SK-N-SH (cell line): ENCODE measurements at regions not wholly inside any gene's neighbourhood (a gene's known extent, or its start where the extent isn't known, plus 50 kb on each side); places are given as distances from the start of the nearest gene placed in this dataset.

Experiments used
- CTCF ChIA-PET: fragments of 300-600, 350-600 bp; formaldehyde crosslinking; extraction: SDS; loops from one replicate; lab custom pipeline; 2021; lab: Yijun Ruan, JAX
- POLR2A ChIA-PET: fragments of 350-600 bp; sonication (Branson Sonifier 250); formaldehyde crosslinking; extraction: SDS; loops from one replicate; lab custom pipeline; 2020; ENCODE audit warnings: antibody characterized with exemption, inconsistent platforms; lab: Yijun Ruan, JAX
- DNase-seq: peaks from one replicate; pipeline ENCODE4 v3.0.0; 2012
- H2AFZ ChIP-seq: fragments of 200-600 bp; sonication (generic); 2 replicates; pipeline ENCODE4 v1.8.1; 2016; ENCODE audit warnings: antibody characterized with exemption, mild to moderate bottlenecking, low read depth
- H3F3A ChIP-seq: fragments of 200-600 bp; sonication (generic); replicated peaks from 2 replicates; pipeline ENCODE3; 2016; ENCODE audit warnings: antibody characterized with exemption, mild to moderate bottlenecking; ENCODE audit not compliant: insufficient read depth
- H3K27ac ChIP-seq, 2 experiments: fragments of 200-500 bp in 1 of 2; fragments of 200-600 bp in 1 of 2; sonication (Bioruptor generic) in 1 of 2; sonication (generic), shearing (Covaris generic) in 1 of 2; 2 replicates each; pipeline versions ENCODE4 v1.5.1 to v1.6.1; 2014 to 2016; ENCODE audit warnings: low read depth in 2 of 2, inconsistent platforms in 1 of 2, low read length in 1 of 2, mild to moderate bottlenecking in 1 of 2, mixed read lengths in 1 of 2
- H3K27me3 ChIP-seq: fragments of 200-600 bp; sonication (generic), shearing (Covaris generic); 2 replicates; pipeline ENCODE4 v1.6.1; 2016; ENCODE audit warnings: mixed run types; ENCODE audit not compliant: insufficient read depth
- H3K36me3 ChIP-seq, 2 experiments: fragments of 200-500 bp in 1 of 2; fragments of 200-600 bp in 1 of 2; sonication (Bioruptor generic) in 1 of 2; sonication (generic) in 1 of 2; replicated peaks in 1 of 2; 2 replicates each; pipeline versions ENCODE3 to v1.5.1; 2014 to 2016; ENCODE audit warnings: low read length in 1 of 2, mild to moderate bottlenecking in 1 of 2; ENCODE audit not compliant: insufficient read depth in 2 of 2, control insufficient read depth in 1 of 2
- H3K4me1 ChIP-seq, 2 experiments: fragments of 200-500 bp in 1 of 2; fragments of 200-600 bp in 1 of 2; sonication (Bioruptor generic) in 1 of 2; sonication (generic), shearing (Covaris generic) in 1 of 2; 2 replicates each; pipeline versions ENCODE4 v1.5.1 to v1.6.1; 2014 to 2016; ENCODE audit warnings: low read depth in 1 of 2, low read length in 1 of 2, mixed run types in 1 of 2; ENCODE audit not compliant: insufficient read depth in 2 of 2, control insufficient read depth in 1 of 2
- H3K4me2 ChIP-seq: fragments of 200-600 bp; sonication (generic), shearing (Covaris generic); 2 replicates; pipeline ENCODE4 v1.6.1; 2017; ENCODE audit warnings: mixed run types
- H3K4me3 ChIP-seq, 2 experiments: fragments of 200-500 bp in 1 of 2; fragments of 200-600 bp in 1 of 2; sonication (Bioruptor generic) in 1 of 2; sonication (generic), shearing (Covaris generic) in 1 of 2; 2 replicates each; pipeline versions ENCODE4 v1.5.1 to v1.8.1; 2014 to 2016; ENCODE audit warnings: low read depth in 2 of 2, inconsistent platforms in 1 of 2, low read length in 1 of 2, mild to moderate bottlenecking in 1 of 2, mixed read lengths in 1 of 2, moderate library complexity in 1 of 2
- H3K79me2 ChIP-seq: fragments of 200-600 bp; sonication (generic); 2 replicates; pipeline ENCODE4 v1.8.1; 2017; ENCODE audit warnings: mild to moderate bottlenecking; ENCODE audit not compliant: insufficient read depth
- H3K9ac ChIP-seq: fragments of 200-600 bp; sonication (generic); 2 replicates; pipeline ENCODE4 v1.6.1; 2017; ENCODE audit warnings: mixed run types
- H3K9me2 ChIP-seq: fragments of 200-600 bp; sonication (generic); 2 replicates; pipeline ENCODE4 v1.6.1; 2017; ENCODE audit warnings: mixed run types
- H3K9me3 ChIP-seq: fragments of 200-600 bp; sonication (generic); 2 replicates; pipeline ENCODE4 v1.6.1; 2017; ENCODE audit warnings: mixed run types, mild to moderate bottlenecking, moderate library complexity
- H4K20me1 ChIP-seq: fragments of 200-600 bp; sonication (generic); 2 replicates; pipeline ENCODE4 v1.6.1; 2017; ENCODE audit warnings: mild to moderate bottlenecking, mixed run types; ENCODE audit not compliant: insufficient read depth
- CHD2 ChIP-seq: fragments of 150-350 bp; IDR thresholded peaks from 2 replicates; pipeline ENCODE4 v1.6.1; 2018; ENCODE audit warnings: low read length; ENCODE audit not compliant: partially characterized antibody
- ELF1 ChIP-seq: IDR thresholded peaks from 2 replicates; pipeline ENCODE4 v1.4.0; 2012
- EP300 ChIP-seq, 2 experiments: IDR thresholded peaks; 2 replicates each; pipeline versions ENCODE4 v1.4.0 to v1.6.1; 2012; ENCODE audit warnings: borderline replicate concordance in 1 of 2, low read depth in 1 of 2, low read length in 1 of 2
- EZH2phosphoT487 ChIP-seq: fragments of 200-600 bp; sonication (generic); IDR thresholded peaks from 2 replicates; pipeline ENCODE4 v1.6.1; 2017; ENCODE audit warnings: low read depth, mixed run types, mild to moderate bottlenecking, antibody characterized with exemption, moderate library complexity, borderline replicate concordance
- FOSL2 ChIP-seq: IDR thresholded peaks from 2 replicates; pipeline ENCODE4 v1.4.0; 2012; ENCODE audit warnings: low read depth, mild to moderate bottlenecking, moderate library complexity, borderline replicate concordance
- FOXJ3 ChIP-seq: sonication (generic); formaldehyde crosslinking; IDR thresholded peaks from 2 replicates; pipeline ENCODE4 v1.5.1; 2020; ENCODE audit warnings: mild to moderate bottlenecking, missing genetic modification reagents
- JUND ChIP-seq: IDR thresholded peaks from 2 replicates; pipeline ENCODE4 v1.4.0; 2012
- MAX ChIP-seq: IDR thresholded peaks from 2 replicates; pipeline ENCODE4 v1.4.0; 2012; ENCODE audit warnings: low read depth
- MEF2A ChIP-seq: IDR thresholded peaks from 2 replicates; pipeline ENCODE4 v1.4.0; 2012; ENCODE audit warnings: low read depth, borderline replicate concordance
- NRF1 ChIP-seq: IDR thresholded peaks from 2 replicates; pipeline ENCODE4 v1.6.1; 2012; ENCODE audit warnings: low read depth, mild to moderate bottlenecking, low read length
- PBX3 ChIP-seq: IDR thresholded peaks from 2 replicates; pipeline ENCODE4; 2012
- POLR2AphosphoS5 ChIP-seq: IDR thresholded peaks from 2 replicates; pipeline ENCODE4 v1.6.1; 2012; ENCODE audit warnings: low read depth, low read length
- RXRA ChIP-seq: IDR thresholded peaks from 2 replicates; pipeline ENCODE4 v1.4.0; 2012; ENCODE audit warnings: low read depth, mild to moderate bottlenecking, borderline replicate concordance
- TAF1 ChIP-seq: IDR thresholded peaks from 2 replicates; pipeline ENCODE4 v1.6.1; 2012; ENCODE audit warnings: low read depth, mild to moderate bottlenecking, low read length, moderate library complexity, borderline replicate concordance
- TCF12 ChIP-seq: IDR thresholded peaks from 2 replicates; pipeline ENCODE4 v1.4.0; 2012
- TEAD4 ChIP-seq: IDR thresholded peaks from 2 replicates; pipeline ENCODE4 v1.4.0; 2012; ENCODE audit warnings: mild to moderate bottlenecking, borderline replicate concordance; ENCODE audit not compliant: insufficient read depth
- YY1 ChIP-seq: IDR thresholded peaks from 2 replicates; pipeline ENCODE4 v1.4.0; 2012; ENCODE audit warnings: low read depth, mild to moderate bottlenecking
- WGBS: methylation state at CpG from one replicate; pipeline ENCODE4 v1.1.6; 2017; ENCODE audit warnings: low lambda C conversion rate; 5-methylcytosine and 5-hydroxymethylcytosine counted together

- CTCF ChIA-PET: interaction anchor here (1.4 kb wide), 2 partner anchors 49 to 299 kb away, joined by 3 read pairs; no protein-coding TSS in a partner anchor
- Histone ChIP-seq H3K4me2 (no peak overlapping the region), H2AFZ (no peak overlapping the region)
Observed at GRCh38 chr1:29640428-29640785, 404.1 kb downstream of the PTPRU start.

GRCh38 chr1:29639741-29640427 is 403.6 kb downstream of the PTPRU start:
- H3F3A ChIP-seq: no peaks in the 10 kb centered on the region
- H3K36me3 ChIP-seq: no peaks in the 10 kb centered on the region
- no peak overlapping the region for H3K27ac ChIP-seq
- H3K4me3 ChIP-seq: no peak overlapping the region
- no peak for TF ChIP-seq CHD2
- TF ChIP-seq POLR2AphosphoS5: no peak
- peak; percentile 45 for TF ChIP-seq ELF1
- TF ChIP-seq FOSL2: 0 out of 2 replicates have a peak, but pooled peaks have one; percentile 4
- DNase-seq: no peak
- no peaks in the 10 kb centered on the region for H4K20me1 ChIP-seq
- H2AFZ ChIP-seq: no peak overlapping the region
- H3K9ac ChIP-seq: no peak overlapping the region
- WGBS: 71% methylated on average over 15 of the region's 15 CpGs
- no peaks in the 10 kb centered on the region for H3K27me3 ChIP-seq
- peaks cover 4 to 18% of the 10 kb centered on the region in 2 experiments; a peak in 2 of 4 replicates for H3K4me1 ChIP-seq
- H3K4me2 ChIP-seq: 0 out of 2 replicates have a peak overlapping the region, but pooled peaks have one; percentile 1
- H3K79me2 ChIP-seq: no peaks in the 10 kb centered on the region
- H3K9me2 ChIP-seq: no peaks in the 10 kb centered on the region
- H3K9me3 ChIP-seq: no peaks in the 10 kb centered on the region
- CTCF ChIA-PET: interaction anchor here (1.4 kb wide), 1 partner anchor 298 kb away, joined by 3 read pairs; no protein-coding TSS in a partner anchor
- POLR2A ChIA-PET: no interaction called here

More at GRCh38 chr1:29640428-29640785, 404.1 kb downstream of the PTPRU start:
- Histone ChIP-seq H3K9me3 (no peaks in the 10 kb centered on the region), H3K27me3 (no peaks in the 10 kb centered on the region), H3F3A (no peaks in the 10 kb centered on the region), H3K9ac (no peak overlapping the region), H3K9me2 (no peaks in the 10 kb centered on the region), H4K20me1 (no peaks in the 10 kb centered on the region), H3K27ac (no peak overlapping the region), H3K79me2 (no peaks in the 10 kb centered on the region), H3K36me3 (no peaks in the 10 kb centered on the region), H3K4me1 (peaks cover 4 to 13% of the 10 kb centered on the region in 2 experiments; a peak in 2 of 4 replicates), H3K4me3 (no peak overlapping the region)
- POLR2A ChIA-PET: no interaction called here
- 74% methylated on average over 3 of the region's 4 CpGs for WGBS
- DNase-seq: no peak
- TF ChIP-seq EP300 (IDR thresholded peaks at IDR 0.05; ENCODE audit: borderline replicate concordance in 1 of 2, low read depth in 1 of 2, low read length in 1 of 2) (no peak), JUND (no peak), YY1 (no peak), TEAD4 (no peak), EZH2phosphoT487 (no peak), RXRA (no peak), TCF12 (no peak), MAX (no peak), FOXJ3 (CRISPR knock-in tag) (no peak), MEF2A (no peak), PBX3 (no peak), FOSL2 (no peak), TAF1 (no peak), NRF1 (no peak)
